ENCODE measurements at regions not wholly inside any gene's neighbourhood (a gene's known extent, or its start where the extent isn't known, plus 50 kb on each side); places are given as distances from the start of the nearest gene placed in this dataset.

- TF ChIP-seq, protein P1, sequence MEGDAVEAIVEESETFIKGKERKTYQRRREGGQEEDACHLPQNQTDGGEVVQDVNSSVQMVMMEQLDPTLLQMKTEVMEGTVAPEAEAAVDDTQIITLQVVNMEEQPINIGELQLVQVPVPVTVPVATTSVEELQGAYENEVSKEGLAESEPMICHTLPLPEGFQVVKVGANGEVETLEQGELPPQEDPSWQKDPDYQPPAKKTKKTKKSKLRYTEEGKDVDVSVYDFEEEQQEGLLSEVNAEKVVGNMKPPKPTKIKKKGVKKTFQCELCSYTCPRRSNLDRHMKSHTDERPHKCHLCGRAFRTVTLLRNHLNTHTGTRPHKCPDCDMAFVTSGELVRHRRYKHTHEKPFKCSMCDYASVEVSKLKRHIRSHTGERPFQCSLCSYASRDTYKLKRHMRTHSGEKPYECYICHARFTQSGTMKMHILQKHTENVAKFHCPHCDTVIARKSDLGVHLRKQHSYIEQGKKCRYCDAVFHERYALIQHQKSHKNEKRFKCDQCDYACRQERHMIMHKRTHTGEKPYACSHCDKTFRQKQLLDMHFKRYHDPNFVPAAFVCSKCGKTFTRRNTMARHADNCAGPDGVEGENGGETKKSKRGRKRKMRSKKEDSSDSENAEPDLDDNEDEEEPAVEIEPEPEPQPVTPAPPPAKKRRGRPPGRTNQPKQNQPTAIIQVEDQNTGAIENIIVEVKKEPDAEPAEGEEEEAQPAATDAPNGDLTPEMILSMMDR (IDR thresholded peaks at IDR 0.05), result no peak
- DNase-seq (ENCODE audit: low spot score), result no peak
- ATAC-seq (ENCODE audit: low FRiP score), result no peak
Observed at GRCh38 chr16:64784635-64785034, 337.2 kb downstream of the CDH11 start.

GRCh38 chr16:64782484-64782883 is 339.4 kb downstream of the CDH11 start:
- TF ChIP-seq, protein P1 (IDR thresholded peaks at IDR 0.05), result no peak
- ATAC-seq (ENCODE audit: low FRiP score) (no peak), DNase-seq (ENCODE audit: low spot score) (no peak)

DNA sequence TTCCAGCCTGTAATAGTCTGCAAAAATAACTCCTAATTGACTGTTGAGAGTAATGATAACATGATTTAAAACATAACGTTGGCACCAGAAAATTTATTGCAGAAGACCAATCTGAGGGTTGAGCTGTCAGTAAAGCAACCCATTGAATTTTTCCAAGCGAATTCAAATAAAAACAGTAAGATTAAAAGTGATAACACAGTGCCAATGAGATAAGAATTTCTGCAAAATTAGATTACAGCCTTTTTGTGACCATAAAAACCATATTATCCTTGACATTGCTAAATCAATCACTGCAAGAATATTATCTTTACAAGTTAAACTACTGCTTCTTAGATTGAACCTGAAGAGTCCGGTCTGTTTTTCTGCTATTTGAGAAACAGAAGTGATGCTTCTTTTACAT is 341.4 kb downstream of the CDH11 start:
- ATAC-seq (ENCODE audit: low FRiP score) (no peak), DNase-seq (ENCODE audit: low spot score) (no peak)
- TF ChIP-seq, protein P1 (IDR thresholded peaks at IDR 0.05), result no peak

- TF ChIP-seq, protein P1 (IDR thresholded peaks at IDR 0.05), result no peak
- DNase-seq (ENCODE audit: low spot score) (no peak), ATAC-seq (ENCODE audit: low FRiP score) (no peak)
Observed at GRCh38 chr16:64778777-64779176, 343.1 kb downstream of the CDH11 start.

GRCh38 chr16:64773638-64774037 is 348.2 kb downstream of the CDH11 start:
- ATAC-seq (ENCODE audit: low FRiP score), result no peak
- TF ChIP-seq, protein P1 (IDR thresholded peaks at IDR 0.05), result no peak
- DNase-seq (ENCODE audit: low spot score), result no peak

GRCh38 chr16:64773184-64773583 is 348.7 kb downstream of the CDH11 start:
- DNase-seq (ENCODE audit: low spot score) (no peak), ATAC-seq (ENCODE audit: low FRiP score) (peak; percentile 54)
- TF ChIP-seq, protein P1 (IDR thresholded peaks at IDR 0.05), result no peak

DNA sequence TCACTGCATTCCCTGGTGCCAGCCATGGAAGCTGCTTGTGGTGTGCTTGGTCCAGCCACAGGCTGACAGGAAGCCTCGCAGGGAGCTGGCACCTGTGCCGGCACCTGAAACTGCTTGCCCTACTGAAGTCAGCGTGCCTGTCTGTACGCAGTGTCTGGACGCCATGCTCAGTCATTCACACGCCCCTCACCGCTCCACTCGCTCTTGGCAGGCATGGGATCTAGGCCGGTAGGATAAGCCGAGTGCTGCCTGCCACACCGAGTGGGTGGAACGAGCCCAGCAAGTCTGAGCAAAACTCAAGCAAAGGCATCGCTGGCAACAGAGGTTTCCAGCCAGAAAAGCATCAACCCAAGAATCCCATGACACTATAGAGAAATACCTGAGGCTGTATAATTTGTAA is 350.6 kb downstream of the CDH11 start:
- no peak for DNase-seq (ENCODE audit: low spot score)
- no peak for ATAC-seq (ENCODE audit: low FRiP score)
- TF ChIP-seq, protein P1 (IDR thresholded peaks at IDR 0.05), result no peak

All from omental fat pad (tissue), 3 donors.